GM12891 (cell line): ENCODE measurements at regions not wholly inside any gene's neighbourhood (a gene's known extent, or its start where the extent isn't known, plus 50 kb on each side); places are given as distances from the start of the nearest gene placed in this dataset.

Experiments used
- PAX5 ChIP-seq: IDR thresholded peaks from 2 replicates; pipeline ENCODE4 v1.6.1; 2011; ENCODE audit warnings: low read length, moderate library complexity, mild to moderate bottlenecking; ENCODE audit not compliant: insufficient read depth, severe bottlenecking
- TAF1 ChIP-seq: IDR thresholded peaks from 2 replicates; pipeline ENCODE4 v1.6.1; 2011; ENCODE audit warnings: low read depth, low read length, control low read depth

DNA sequence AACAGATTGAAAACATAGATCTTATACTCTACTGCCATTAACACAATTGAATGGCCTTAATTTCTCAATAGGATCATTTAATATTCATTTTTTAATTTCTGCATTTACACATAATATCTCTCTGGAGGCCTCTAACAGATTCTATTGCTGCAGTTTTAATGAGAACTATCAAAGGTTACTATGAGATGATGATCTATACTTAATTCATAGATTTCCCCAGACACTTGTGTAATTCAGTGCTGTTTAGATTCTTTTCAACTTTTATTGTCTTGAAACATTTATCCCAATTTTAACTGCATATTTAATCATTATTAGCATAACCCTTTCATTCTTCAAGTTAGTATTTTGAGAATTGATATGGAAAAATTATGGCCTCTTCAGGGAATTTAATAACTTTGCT lies 1056.5 kb upstream of the CDH8 start:
- TF ChIP-seq TAF1, result no peak
- TF ChIP-seq PAX5, result no peak
